GM19463 (cell line): ENCODE measurements at regions not wholly inside any gene's neighbourhood (a gene's known extent, or its start where the extent isn't known, plus 50 kb on each side); places are given as distances from the start of the nearest gene placed in this dataset.

ENCODE experiments used
- ATAC-seq: cut with Tn5 transposase; IDR thresholded peaks from one replicate; pipeline ENCODE4 v1.9.1; 2021; ENCODE audit warnings: mild to moderate bottlenecking, moderate library complexity; ENCODE audit not compliant: unreplicated experiment

DNA sequence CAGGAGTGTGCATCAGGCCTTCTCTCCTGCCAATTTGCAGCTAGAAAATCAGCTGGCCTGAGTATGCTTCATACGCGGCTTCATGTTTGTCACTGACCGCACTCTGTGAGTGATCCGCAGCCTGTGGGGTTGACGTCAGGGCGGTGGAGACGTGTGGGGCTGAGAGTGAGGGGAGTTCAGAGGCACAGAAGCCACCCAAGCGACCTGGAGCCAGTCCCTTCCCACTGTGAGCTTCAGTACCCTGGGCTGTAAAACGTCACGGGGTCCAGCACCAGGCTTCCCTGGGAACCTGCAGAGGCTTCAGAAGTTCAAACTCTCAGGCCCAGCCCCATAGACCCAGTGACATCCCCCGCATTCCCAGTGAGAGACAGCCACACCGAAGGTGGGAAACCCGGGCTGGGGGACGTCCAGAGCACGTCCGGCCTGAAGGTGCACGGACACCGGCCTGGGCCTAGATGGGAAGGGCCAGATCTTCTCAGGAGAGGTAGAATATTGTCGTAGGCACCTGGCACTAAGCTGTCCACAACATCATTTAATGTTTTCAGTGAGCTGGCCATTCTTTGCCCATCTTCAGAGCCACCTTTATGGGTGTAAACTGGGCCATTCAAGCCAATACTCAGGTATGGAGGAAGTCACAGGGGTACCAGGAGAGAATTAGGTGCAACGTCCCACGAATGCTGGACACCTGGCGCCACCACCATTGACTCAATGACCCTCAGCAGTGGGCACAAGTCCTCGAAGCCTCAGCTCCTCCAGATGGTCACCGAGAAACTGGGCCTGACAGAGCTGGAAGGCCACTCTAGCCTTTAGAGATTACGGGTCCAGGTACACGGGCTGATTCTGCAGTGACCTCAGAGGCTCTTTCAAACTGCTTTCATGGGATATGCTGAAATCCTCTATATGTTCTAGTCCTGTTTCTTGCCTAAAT, 235.6 kb upstream of the MYT1L start:
- ATAC-seq = no peak

DNA sequence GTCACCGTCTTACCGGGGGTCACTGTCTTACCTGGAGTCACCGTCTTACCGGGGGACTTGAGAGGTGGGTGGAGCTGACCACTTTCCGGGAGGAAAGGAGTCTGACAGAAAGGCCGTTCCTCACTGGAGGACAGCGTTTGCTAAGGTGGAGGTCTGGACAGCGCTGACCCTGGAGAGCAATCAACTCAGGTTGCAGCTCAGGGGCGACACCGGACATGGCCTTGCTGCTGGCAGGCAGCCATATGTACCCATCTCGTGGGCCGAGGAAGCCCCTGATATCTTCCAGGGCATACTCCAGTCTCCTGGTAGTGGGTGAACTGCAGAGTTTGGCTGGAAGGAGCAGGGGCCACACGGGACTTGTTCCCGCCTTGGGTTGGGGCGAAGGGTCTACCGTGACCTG, 234.6 kb upstream of the MYT1L start:
- ATAC-seq = no peak

DNA sequence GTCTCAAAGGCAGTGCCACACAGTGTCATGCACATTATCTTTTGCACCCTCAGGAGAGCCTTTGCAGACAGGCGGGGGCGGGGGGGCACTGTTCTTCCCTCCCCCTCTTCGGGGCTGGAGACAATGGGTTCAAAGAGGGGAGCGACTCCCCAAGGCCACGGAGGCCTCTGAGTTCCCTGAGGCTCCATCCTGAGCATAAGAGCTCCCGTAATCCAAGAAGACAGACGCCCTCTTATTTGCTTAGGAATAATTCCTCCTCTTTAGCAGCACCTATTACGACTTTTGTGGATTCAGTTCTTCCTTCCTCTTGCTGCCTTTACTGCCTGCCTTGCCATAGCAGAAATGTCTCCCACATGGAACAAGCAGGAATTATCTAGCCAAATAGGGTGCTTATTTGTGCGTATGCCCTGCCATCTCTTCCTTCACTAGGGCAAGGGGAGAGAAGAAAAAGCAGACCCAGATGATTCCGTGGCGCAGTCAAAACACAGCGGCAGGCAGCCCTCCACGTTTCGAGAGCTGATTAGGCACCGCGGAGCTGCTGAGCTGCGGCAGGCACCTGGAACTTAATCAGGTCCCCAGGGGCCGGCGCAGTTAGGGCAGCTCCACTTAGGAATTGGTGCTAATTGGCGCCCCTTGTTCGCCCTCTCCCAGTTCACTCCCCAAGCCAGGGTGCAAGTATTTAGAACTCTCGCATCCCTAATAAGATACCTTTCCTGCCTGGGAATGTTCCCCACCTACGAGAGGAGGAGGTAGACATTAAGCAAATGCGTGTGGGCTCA, 233.4 kb upstream of the MYT1L start:
- no peak for ATAC-seq

- no peak for ATAC-seq
Measured at GRCh38 chr2:2563309-2563860, 232.3 kb upstream of the MYT1L start.

- no peak for ATAC-seq
Measured at GRCh38 chr2:2562867-2563266, 231.8 kb upstream of the MYT1L start.

DNA sequence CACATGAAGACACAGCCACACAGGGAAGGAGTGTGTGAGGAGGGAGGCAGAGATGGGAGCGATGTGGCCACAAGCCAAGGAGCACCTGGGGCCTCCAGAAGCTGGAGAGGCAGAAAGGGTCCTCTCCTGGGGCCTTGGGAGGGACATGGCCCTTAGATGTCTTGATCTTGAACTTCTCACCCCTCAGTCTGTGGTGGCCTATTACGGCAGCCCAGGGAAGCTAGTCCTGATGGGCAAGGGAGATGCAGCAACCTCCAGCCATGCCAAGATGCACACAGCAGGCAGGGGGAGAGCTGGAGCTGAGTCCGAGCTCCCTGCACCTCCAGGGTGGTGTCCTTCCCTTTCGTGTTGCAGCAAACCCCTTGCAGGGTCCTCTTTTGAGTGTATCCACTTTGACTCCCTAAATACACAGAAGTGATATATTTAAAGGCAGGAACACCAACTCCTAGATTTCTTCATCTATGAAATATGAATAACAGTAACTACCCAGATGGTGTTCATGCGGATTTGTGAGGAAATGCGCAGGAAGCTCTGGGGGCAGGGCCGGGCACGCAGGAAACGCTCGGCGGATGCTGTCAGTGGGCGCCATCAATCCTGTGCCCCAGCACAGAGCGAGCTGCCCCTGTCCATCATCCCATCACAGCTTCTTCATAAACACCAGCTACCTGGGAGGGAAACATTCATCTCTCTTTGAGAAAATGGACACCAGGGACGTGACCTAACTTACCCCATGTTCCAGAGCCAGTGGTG, 230.4 kb upstream of the MYT1L start:
- ATAC-seq = no peak

- ATAC-seq = no peak
Measured at GRCh38 chr2:2560374-2561015, 229.4 kb upstream of the MYT1L start.

DNA sequence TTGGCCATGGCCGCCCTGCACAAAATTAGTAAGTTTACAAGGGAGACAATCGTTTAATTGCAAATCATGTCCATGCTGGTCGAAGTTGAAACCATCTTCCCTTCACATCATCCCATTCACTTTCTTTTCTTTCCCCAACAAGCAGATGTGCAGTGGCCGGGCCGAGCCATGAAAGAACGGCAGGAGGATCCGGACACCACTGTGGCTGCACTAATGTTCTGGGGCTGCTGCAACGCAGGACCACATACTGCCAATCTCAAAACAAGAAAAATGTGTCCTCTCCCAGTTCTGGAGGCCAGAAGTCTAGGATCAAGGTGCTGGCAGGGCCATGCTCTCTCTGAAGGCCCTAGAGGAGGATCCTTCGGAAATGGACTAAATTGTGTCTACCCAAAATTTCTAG, 227.4 kb upstream of the MYT1L start:
- no peak for ATAC-seq

DNA sequence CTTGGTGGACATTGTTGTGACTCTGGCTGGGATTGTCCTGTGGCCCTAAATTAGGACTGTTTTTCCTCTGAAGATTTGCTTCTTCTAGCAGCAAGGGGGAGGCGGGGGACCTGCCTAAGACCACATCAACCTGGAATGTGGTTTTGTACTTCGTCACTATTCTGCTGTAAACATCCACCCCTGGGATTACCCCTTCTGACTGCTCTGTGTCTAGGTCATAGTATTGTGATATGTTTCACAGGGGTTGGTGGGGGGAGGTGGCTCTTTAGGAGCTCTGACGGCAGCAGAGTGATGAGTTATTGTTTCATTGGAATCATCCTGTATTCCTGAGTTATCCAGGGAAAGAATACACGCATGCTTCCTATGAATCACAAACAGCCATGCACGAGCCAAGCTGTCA, 226.4 kb upstream of the MYT1L start:
- ATAC-seq = no peak

GRCh38 chr2:2550856-2551255, 219.8 kb upstream of the MYT1L start:
- ATAC-seq = no peak

DNA sequence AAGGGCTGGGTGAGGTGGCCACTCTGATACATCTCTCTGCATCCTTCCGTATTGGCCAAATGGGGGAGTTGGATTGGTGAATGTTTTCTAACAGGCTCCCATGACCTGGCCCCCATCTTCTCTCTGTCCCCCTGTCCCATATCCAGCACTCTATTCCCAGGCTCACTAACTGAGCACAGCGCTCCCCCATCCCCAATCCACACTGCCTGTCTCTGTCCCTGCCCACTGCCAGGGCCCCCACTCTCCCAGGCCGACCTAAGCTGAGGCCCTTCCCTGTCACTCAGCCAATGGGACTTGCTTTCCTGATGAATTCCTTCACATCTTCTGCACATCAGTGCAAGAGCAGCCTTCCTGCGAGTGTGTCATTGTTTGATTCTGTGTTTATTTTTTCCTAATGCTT, 216.8 kb upstream of the MYT1L start:
- ATAC-seq = no peak

GRCh38 chr2:2547451-2547850, 216.4 kb upstream of the MYT1L start:
- no peak for ATAC-seq

GRCh38 chr2:2546046-2546445, 215.0 kb upstream of the MYT1L start:
- no peak for ATAC-seq

DNA sequence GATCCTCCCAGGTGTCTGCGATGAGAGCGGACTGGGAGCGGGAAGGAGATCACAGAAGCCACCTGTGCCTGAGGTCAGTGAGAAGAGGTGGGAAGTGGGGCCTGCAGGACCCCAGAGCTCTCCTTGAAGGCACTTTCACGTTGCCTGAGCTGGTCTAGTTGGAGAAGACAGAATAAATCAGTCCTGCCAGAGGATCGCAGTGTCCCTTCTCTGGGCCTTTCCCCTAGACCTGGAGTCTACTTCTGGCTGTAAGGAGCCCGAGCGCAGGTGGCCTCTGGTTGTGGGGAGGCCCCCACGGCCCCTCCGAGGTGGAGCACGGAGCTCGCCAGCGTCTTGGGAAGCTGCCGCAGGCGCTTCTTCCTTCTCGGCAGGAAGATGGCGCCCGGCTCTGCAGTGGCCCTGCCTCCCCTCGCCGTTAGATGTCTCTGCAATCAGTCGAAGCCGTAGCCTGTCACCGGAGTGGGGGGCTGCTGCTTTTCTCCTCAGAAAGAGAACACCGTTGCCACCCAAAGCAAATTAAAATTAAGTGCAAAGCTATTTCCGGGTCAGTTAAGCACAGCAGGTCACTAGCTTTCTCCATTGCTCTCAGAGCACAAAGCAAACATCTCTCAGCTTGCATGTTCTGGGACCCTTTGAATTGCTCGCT, 212.0 kb upstream of the MYT1L start:
- ATAC-seq = no peak

DNA sequence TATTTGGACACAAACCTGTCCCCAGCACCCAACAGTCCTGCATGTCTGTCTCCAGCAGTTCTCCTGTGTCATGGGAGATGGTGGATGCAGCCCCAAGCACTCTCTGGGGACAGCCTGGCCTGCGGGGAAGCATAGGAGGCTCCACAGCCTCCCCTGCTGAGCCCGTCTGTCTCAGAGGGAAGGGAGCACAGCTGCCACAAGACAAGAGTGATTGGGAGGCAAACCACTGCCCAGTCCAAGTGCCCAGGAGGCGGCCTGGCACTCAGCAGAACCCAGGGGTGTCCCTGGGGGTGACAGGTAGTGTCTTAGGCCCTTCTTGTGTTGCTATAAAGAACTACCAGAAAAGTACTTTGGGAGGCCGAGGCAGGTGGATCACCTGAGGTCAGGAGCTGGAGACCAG, 211.2 kb upstream of the MYT1L start:
- ATAC-seq = no peak

- ATAC-seq = no peak
Measured at GRCh38 chr2:2540406-2540805, 209.3 kb upstream of the MYT1L start.

- no peak for ATAC-seq
Measured at GRCh38 chr2:2536416-2537056, 205.5 kb upstream of the MYT1L start.

GRCh38 chr2:2530334-2530733, 199.3 kb upstream of the MYT1L start:
- no peak for ATAC-seq

- no peak for ATAC-seq
Measured at GRCh38 chr2:2528846-2529245, 197.8 kb upstream of the MYT1L start.

- no peak for ATAC-seq
Measured at GRCh38 chr2:2527148-2527547, 196.1 kb upstream of the MYT1L start.
